ENCODE measurements at regions not wholly inside any gene's neighbourhood (a gene's known extent, or its start where the extent isn't known, plus 50 kb on each side); places are given as distances from the start of the nearest gene placed in this dataset.

- TF ChIP-seq POLR2A (IDR thresholded peaks at IDR 0.05) (no peak), CTCF (IDR thresholded peaks at IDR 0.05) (no peak)
Measured at GRCh38 chr11:26937386-26937785, 56.5 kb upstream of the FIBIN start.

Data from heart left ventricle (tissue), 13 donors.